H1 (cell line): ENCODE measurements at regions not wholly inside any gene's neighbourhood (a gene's known extent, or its start where the extent isn't known, plus 50 kb on each side); places are given as distances from the start of the nearest gene placed in this dataset.

Experiments used
- CTCF ChIA-PET: fragments of 300-600 bp; sonication (Branson Sonifier 250); formaldehyde crosslinking; loops from one replicate; lab custom pipeline; 2021; ENCODE audit not compliant: partially characterized antibody; lab: Charles Lee
- POLR2A ChIA-PET: fragments of 300-600 bp; sonication (Branson Sonifier 250); formaldehyde crosslinking; loops from one replicate; lab custom pipeline; 2021; ENCODE audit warnings: inconsistent platforms; ENCODE audit not compliant: partially characterized antibody; lab: Charles Lee
- DNase-seq, 2 experiments: peaks; one replicate each; pipeline versions ENCODE4 v3.0.0 to v3.0.0-alpha.2; 2010 to 2022; ENCODE audit warnings: low spot score in 2 of 2, low read depth in 1 of 2, mixed read lengths in 1 of 2
- FAIRE-seq: peaks from 2 replicates; lab custom pipeline; 2011; peaks lifted over from hg19 to GRCh38; lab: Jason Lieb, UNC
- H2AFZ ChIP-seq: 2 replicates; pipeline ENCODE4 v1.8.1; 2012; ENCODE audit warnings: low read length, inconsistent platforms
- H2AK5ac ChIP-seq: 2 replicates; pipeline ENCODE4 v1.6.1; 2013; ENCODE audit warnings: low read depth, low read length
- H2BK120ac ChIP-seq: replicated peaks from 2 replicates; pipeline ENCODE3; 2013; ENCODE audit warnings: low read depth, low read length, inconsistent platforms
- H2BK12ac ChIP-seq: 2 replicates; pipeline ENCODE4 v1.6.1; 2013; ENCODE audit warnings: low read depth, low read length
- H2BK15ac ChIP-seq: 2 replicates; pipeline ENCODE4 v1.6.1; 2013; ENCODE audit warnings: low read length
- H2BK20ac ChIP-seq: 2 replicates; pipeline ENCODE4 v1.6.1; 2013; ENCODE audit warnings: low read length
- H2BK5ac ChIP-seq: 2 replicates; pipeline ENCODE4 v1.6.1; 2013; ENCODE audit warnings: low read depth, low read length
- H3K14ac ChIP-seq: 2 replicates; pipeline ENCODE4 v1.6.1; 2013; ENCODE audit warnings: inconsistent platforms; ENCODE audit not compliant: insufficient read length
- H3K18ac ChIP-seq: 2 replicates; pipeline ENCODE4 v1.6.1; 2013; ENCODE audit warnings: low read length; ENCODE audit errors: extremely low read depth
- H3K23ac ChIP-seq: 2 replicates; pipeline ENCODE4 v1.6.1; 2013; ENCODE audit warnings: inconsistent platforms; ENCODE audit not compliant: insufficient read length
- H3K23me2 ChIP-seq: 2 replicates; pipeline ENCODE4 v1.6.1; 2013; ENCODE audit warnings: low read depth, low read length
- H3K27ac ChIP-seq: 2 replicates; pipeline ENCODE4 v1.6.1; 2011; ENCODE audit warnings: low read depth, low read length, inconsistent platforms
- H3K27me3 ChIP-seq, 4 experiments: replicated peaks in 1 of 4; 1 replicate in 1 of 4; 2 replicates in 3 of 4; pipeline versions ENCODE4 v1.6.1 to v1.8.1; 2011 to 2013; ENCODE audit warnings: low read length in 3 of 4, mild to moderate bottlenecking in 3 of 4, inconsistent platforms in 2 of 4, mixed read lengths in 2 of 4, moderate library complexity in 1 of 4; ENCODE audit not compliant: control insufficient read depth in 3 of 4, insufficient read depth in 3 of 4; ENCODE audit errors: extremely low read depth in 1 of 4
- H3K36me3 ChIP-seq, 4 experiments: 2 replicates each; pipeline versions ENCODE4 v1.6.1 to v1.8.1; 2011 to 2013; ENCODE audit warnings: mild to moderate bottlenecking in 4 of 4, low read length in 3 of 4, moderate library complexity in 2 of 4, control low read depth in 1 of 4, inconsistent platforms in 1 of 4; ENCODE audit not compliant: insufficient read depth in 4 of 4, control insufficient read depth in 2 of 4
- H3K4ac ChIP-seq: replicated peaks from 2 replicates; pipeline ENCODE3; 2013; ENCODE audit warnings: low read length, low read depth, mixed read lengths, inconsistent platforms; ENCODE audit not compliant: insufficient read length
- H3K4me1 ChIP-seq, 4 experiments: replicated peaks in 1 of 4; 1 replicate in 1 of 4; 2 replicates in 3 of 4; pipeline versions ENCODE4 v1.6.1 to v1.8.1; 2011 to 2013; ENCODE audit warnings: low read length in 3 of 4, inconsistent platforms in 2 of 4, mixed read lengths in 1 of 4; ENCODE audit not compliant: insufficient read depth in 4 of 4, control insufficient read depth in 3 of 4
- H3K4me2 ChIP-seq, 2 experiments: 2 replicates each; pipeline versions ENCODE4 v1.6.1 to v1.8.1; 2011 to 2013; ENCODE audit warnings: low read depth in 2 of 2, low read length in 2 of 2, control low read depth in 1 of 2, inconsistent platforms in 1 of 2, mild to moderate bottlenecking in 1 of 2; ENCODE audit not compliant: insufficient read depth in 1 of 2
- H3K4me3 ChIP-seq, 4 experiments: fragments of 200-600, 300-600 bp in 1 of 4; sonication (generic), shearing (Covaris generic), sonication (Bioruptor Twin) in 1 of 4; 2 replicates each; pipeline versions ENCODE4 v1.5.1 to v1.8.1; 2011 to 2016; ENCODE audit warnings: low read length in 4 of 4, low read depth in 3 of 4, control low read depth in 2 of 4, inconsistent platforms in 2 of 4, mild to moderate bottlenecking in 2 of 4, mixed read lengths in 1 of 4, moderate library complexity in 1 of 4; ENCODE audit not compliant: insufficient read depth in 2 of 4; ENCODE audit errors: extremely low read depth in 1 of 4
- H3K56ac ChIP-seq: replicated peaks from 2 replicates; pipeline ENCODE3; 2013; ENCODE audit warnings: low read depth, mild to moderate bottlenecking, mixed read lengths, low read length, inconsistent platforms; ENCODE audit not compliant: insufficient read length
- H3K79me1 ChIP-seq: 2 replicates; pipeline ENCODE4 v1.6.1; 2013; ENCODE audit warnings: low read depth, low read length, control low read depth
- H3K79me2 ChIP-seq, 2 experiments: 2 replicates each; pipeline versions ENCODE4 v1.6.1 to v1.8.1; 2012 to 2013; ENCODE audit warnings: low read length in 2 of 2, mild to moderate bottlenecking in 2 of 2, inconsistent platforms in 1 of 2; ENCODE audit not compliant: insufficient read depth in 2 of 2, control insufficient read depth in 1 of 2
- H3K9ac ChIP-seq, 4 experiments: replicated peaks in 1 of 4; 1 replicate in 1 of 4; 2 replicates in 3 of 4; pipeline versions ENCODE4 v1.6.1 to v1.8.1; 2011 to 2013; ENCODE audit warnings: low read depth in 3 of 4, low read length in 3 of 4, control low read depth in 2 of 4, mild to moderate bottlenecking in 2 of 4, moderate library complexity in 2 of 4, inconsistent platforms in 1 of 4; ENCODE audit errors: extremely low read depth in 1 of 4
- H3K9me3 ChIP-seq, 2 experiments: 2 replicates each; pipeline versions ENCODE4 v1.6.1 to v1.8.1; 2012 to 2013; ENCODE audit warnings: mild to moderate bottlenecking in 2 of 2, moderate library complexity in 2 of 2, control low read depth in 1 of 2, inconsistent platforms in 1 of 2, low read depth in 1 of 2, low read length in 1 of 2, mixed read lengths in 1 of 2; ENCODE audit not compliant: insufficient read depth in 2 of 2
- H4K20me1 ChIP-seq, 2 experiments: replicated peaks in 1 of 2; 2 replicates each; pipeline versions ENCODE3 to v1.8.1; 2011 to 2013; ENCODE audit warnings: inconsistent platforms in 2 of 2, low read length in 2 of 2, mild to moderate bottlenecking in 1 of 2; ENCODE audit not compliant: insufficient read depth in 2 of 2, control insufficient read depth in 1 of 2
- H4K5ac ChIP-seq: 2 replicates; pipeline ENCODE4 v1.6.1; 2013; ENCODE audit warnings: low read length, low read depth, mixed read lengths, inconsistent platforms; ENCODE audit not compliant: insufficient read length
- H4K8ac ChIP-seq: 2 replicates; pipeline ENCODE4 v1.8.0; 2013; ENCODE audit warnings: mild to moderate bottlenecking, moderate library complexity, low read length, inconsistent platforms; ENCODE audit not compliant: insufficient read depth; ENCODE audit errors: extremely low read depth
- H4K91ac ChIP-seq: replicated peaks from 2 replicates; pipeline ENCODE3; 2013; ENCODE audit warnings: low read length, mixed read lengths, inconsistent platforms; ENCODE audit not compliant: insufficient read length
- ATF3 ChIP-seq: IDR thresholded peaks from 2 replicates; pipeline ENCODE4 v1.6.1; 2011; ENCODE audit warnings: low read depth, mild to moderate bottlenecking, low read length; ENCODE audit not compliant: insufficient read depth
- BRCA1 ChIP-seq: IDR thresholded peaks from 2 replicates; pipeline ENCODE4 v1.6.1; 2012; ENCODE audit warnings: low read depth, low read length, improper control_type of control experiment
- CTBP2 ChIP-seq: IDR thresholded peaks from 2 replicates; pipeline ENCODE4 v1.7.0; 2011; ENCODE audit warnings: borderline replicate concordance, mild to moderate bottlenecking, moderate library complexity, mixed read lengths, low read length; ENCODE audit not compliant: insufficient read depth, insufficient read length
- EGR1 ChIP-seq: IDR thresholded peaks from 2 replicates; pipeline ENCODE4 v1.6.1; 2011; ENCODE audit warnings: low read depth, low read length, borderline replicate concordance
- EP300 ChIP-seq, 2 experiments: IDR thresholded peaks; 1 replicate in 1 of 2; 2 replicates in 1 of 2; pipeline ENCODE4 v1.6.1; 2011 to 2012; ENCODE audit warnings: low read depth in 2 of 2, low read length in 2 of 2, mild to moderate bottlenecking in 2 of 2, borderline replicate concordance in 1 of 2, inconsistent platforms in 1 of 2, moderate library complexity in 1 of 2
- EZH2 ChIP-seq: fragments of 200-600 bp; sonication (generic); IDR thresholded peaks from 2 replicates; pipeline ENCODE4 v1.7.1; 2012; ENCODE audit warnings: low read depth, mild to moderate bottlenecking, moderate library complexity, low read length, inconsistent platforms; ENCODE audit not compliant: severe bottlenecking
- FOSL1 ChIP-seq: IDR thresholded peaks from 2 replicates; pipeline ENCODE4 v1.6.1; 2011; ENCODE audit warnings: mild to moderate bottlenecking, low read depth, low read length, moderate library complexity; ENCODE audit not compliant: insufficient read depth
- NRF1 ChIP-seq: IDR thresholded peaks from 2 replicates; pipeline ENCODE4 v1.6.1; 2011; ENCODE audit warnings: mild to moderate bottlenecking, low read depth, low read length, improper control_type of control experiment
- RAD21 ChIP-seq, 2 experiments: IDR thresholded peaks in 1 of 2; conservative IDR thresholded peaks in 1 of 2; 2 replicates each; pipeline ENCODE4 v1.6.1; 2011; ENCODE audit warnings: low read depth in 2 of 2, low read length in 2 of 2, improper control_type of control experiment in 1 of 2, inconsistent platforms in 1 of 2, mild to moderate bottlenecking in 1 of 2, moderate library complexity in 1 of 2
- RFX5 ChIP-seq: IDR thresholded peaks from 2 replicates; pipeline ENCODE4 v1.6.1; 2011; ENCODE audit warnings: low read depth, low read length, improper control_type of control experiment, borderline replicate concordance
- RXRA ChIP-seq: IDR thresholded peaks from 2 replicates; pipeline ENCODE4 v1.6.1; 2011; ENCODE audit warnings: low read depth, mild to moderate bottlenecking, low read length, moderate library complexity; ENCODE audit not compliant: insufficient read depth
- SAP30 ChIP-seq: fragments of 300-600 bp; sonication (generic); IDR thresholded peaks from 2 replicates; pipeline ENCODE4 v1.7.1; 2012; ENCODE audit warnings: low read length, moderate library complexity, mild to moderate bottlenecking, inconsistent platforms; ENCODE audit not compliant: insufficient read depth, insufficient replicate concordance
- SIRT6 ChIP-seq: IDR thresholded peaks from one replicate; pipeline ENCODE4 v1.7.1; 2012; ENCODE audit warnings: low read length, inconsistent platforms
- WGBS, 2 experiments: shearing (Covaris generic) in 1 of 2; methylation state at CpG; one replicate each; pipeline versions ENCODE4 v1.1.6 to v1.1.7; 2013 to 2015; ENCODE audit warnings: low lambda C conversion rate in 2 of 2, mixed read lengths in 2 of 2, inconsistent platforms in 1 of 2, low coverage in 1 of 2, missing lambda C conversion rate in 1 of 2; ENCODE audit not compliant: insufficient replicate concordance in 2 of 2, insufficient coverage in 1 of 2, insufficient read length in 1 of 2; ENCODE audit errors: extremely low coverage in 1 of 2, missing lambda C conversion rate in 1 of 2; 5-methylcytosine and 5-hydroxymethylcytosine counted together

- no peak overlapping the region for H3K9ac ChIP-seq
- H3K14ac ChIP-seq: no peak overlapping the region
- WGBS, 2 experiments: 88% methylated on average over 1 of the region's 1 CpG; no CpG with 5 or more reads in 1 of the 2 experiments
- no peak overlapping the region for H4K8ac ChIP-seq
- no peak overlapping the region for H2AK5ac ChIP-seq
- H2BK120ac ChIP-seq: no peak overlapping the region
- H3K23ac ChIP-seq: no peak overlapping the region
- H2BK5ac ChIP-seq: no peak overlapping the region
- H3K36me3 ChIP-seq: no peaks in the 10 kb centered on the region
- H3K79me2 ChIP-seq: no peaks in the 10 kb centered on the region
- no peak overlapping the region for H3K4me3 ChIP-seq
- no peak overlapping the region for H4K91ac ChIP-seq
- H3K27ac ChIP-seq: no peak overlapping the region
- no peaks in the 10 kb centered on the region for H3K23me2 ChIP-seq
- no peaks in the 10 kb centered on the region for H3K4me1 ChIP-seq
- H3K27me3 ChIP-seq: peaks cover 0 to 1% (median 0%) of the 10 kb centered on the region in 4 experiments; a peak in 1 of 7 replicates
- no peaks in the 10 kb centered on the region for H3K9me3 ChIP-seq
- FAIRE-seq: no peak
- H3K79me1 ChIP-seq: no peaks in the 10 kb centered on the region
- H2BK12ac ChIP-seq: no peak overlapping the region
- no peak overlapping the region for H3K4me2 ChIP-seq
- ChIA-PET CTCF (interaction anchor here (1.0 kb wide), 1 partner anchor 44 kb away, joined by 3 read pairs; no protein-coding TSS in a partner anchor), POLR2A (no interaction called here)
- H3K4ac ChIP-seq: no peak overlapping the region
- no peak overlapping the region for H3K56ac ChIP-seq
- no peak overlapping the region for H2AFZ ChIP-seq
- H2BK15ac ChIP-seq: no peak overlapping the region
- H2BK20ac ChIP-seq: no peak overlapping the region
- H3K18ac ChIP-seq: no peak overlapping the region
- H4K20me1 ChIP-seq: no peaks in the 10 kb centered on the region
- no peak overlapping the region for H4K5ac ChIP-seq
- DNase-seq: no peak
- TF ChIP-seq RAD21 (IDR thresholded peaks at IDR 0.05 in 1 of 2, conservative IDR thresholded peaks at IDR 0.05 in 1 of 2; ENCODE audit: low read depth in 2 of 2, low read length in 2 of 2) (no peak), SAP30 (no peak), EP300 (IDR thresholded peaks at IDR 0.05; ENCODE audit: borderline replicate concordance in 1 of 2, low read depth in 2 of 2, low read length in 2 of 2) (no peak), SIRT6 (no peak), NRF1 (no peak), RFX5 (no peak), EZH2 (no peak), EGR1 (no peak), CTBP2 (no peak), RXRA (no peak), BRCA1 (no peak), ATF3 (no peak), FOSL1 (no peak)
Measured at GRCh38 chr5:53322257-53322656, 158.2 kb upstream of the FST start.
